Ovary (tissue), 3 donors: ENCODE measurements at regions not wholly inside any gene's neighbourhood (a gene's known extent, or its start where the extent isn't known, plus 50 kb on each side); places are given as distances from the start of the nearest gene placed in this dataset.

Experiments used
- POLR2A ChIP-seq: fragments of 450-650 bp; IDR thresholded peaks from one replicate; pipeline ENCODE4 v1.6.1; 2017; ENCODE audit warnings: antibody characterized with exemption, mild to moderate bottlenecking, moderate library complexity
- TF ChIP-seq, protein P1 (sequence below), 3 donors: fragments of 450-650 bp in 2 of 3; fragments of 200-600 bp in 1 of 3; IDR thresholded peaks; one replicate each; pipeline versions ENCODE4 v1.5.1 to v1.8.0; 2016 to 2022; ENCODE audit warnings: antibody characterized with exemption in 3 of 3, mild to moderate bottlenecking in 1 of 3
- donor health status: DM: no; HTN: no; CAD: no.

DNA sequence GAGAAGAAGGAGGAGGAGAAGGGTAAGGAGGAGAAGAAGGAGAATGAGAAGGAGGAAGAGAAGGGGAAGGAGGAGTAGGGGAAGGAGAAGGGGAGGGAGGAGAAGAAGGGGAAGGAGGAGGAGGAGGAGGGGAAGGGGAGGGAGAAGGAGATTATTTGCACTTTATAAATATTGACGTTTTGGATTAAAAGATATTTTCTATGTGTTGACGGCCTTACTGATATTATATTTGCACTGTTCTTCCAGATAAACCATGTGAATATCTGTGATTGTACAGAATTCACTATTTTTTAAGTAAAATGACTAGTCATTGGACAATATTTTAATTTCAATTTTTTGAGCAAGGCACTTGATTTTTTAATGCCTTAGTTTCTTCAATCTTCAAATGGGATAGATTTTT is 310.5 kb upstream of the DNAJC19 start:
- TF ChIP-seq, protein P1, sequence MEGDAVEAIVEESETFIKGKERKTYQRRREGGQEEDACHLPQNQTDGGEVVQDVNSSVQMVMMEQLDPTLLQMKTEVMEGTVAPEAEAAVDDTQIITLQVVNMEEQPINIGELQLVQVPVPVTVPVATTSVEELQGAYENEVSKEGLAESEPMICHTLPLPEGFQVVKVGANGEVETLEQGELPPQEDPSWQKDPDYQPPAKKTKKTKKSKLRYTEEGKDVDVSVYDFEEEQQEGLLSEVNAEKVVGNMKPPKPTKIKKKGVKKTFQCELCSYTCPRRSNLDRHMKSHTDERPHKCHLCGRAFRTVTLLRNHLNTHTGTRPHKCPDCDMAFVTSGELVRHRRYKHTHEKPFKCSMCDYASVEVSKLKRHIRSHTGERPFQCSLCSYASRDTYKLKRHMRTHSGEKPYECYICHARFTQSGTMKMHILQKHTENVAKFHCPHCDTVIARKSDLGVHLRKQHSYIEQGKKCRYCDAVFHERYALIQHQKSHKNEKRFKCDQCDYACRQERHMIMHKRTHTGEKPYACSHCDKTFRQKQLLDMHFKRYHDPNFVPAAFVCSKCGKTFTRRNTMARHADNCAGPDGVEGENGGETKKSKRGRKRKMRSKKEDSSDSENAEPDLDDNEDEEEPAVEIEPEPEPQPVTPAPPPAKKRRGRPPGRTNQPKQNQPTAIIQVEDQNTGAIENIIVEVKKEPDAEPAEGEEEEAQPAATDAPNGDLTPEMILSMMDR (IDR thresholded peaks at IDR 0.05), result no peak
- no peak for TF ChIP-seq POLR2A
